Pons (tissue), 1 donor: ENCODE measurements at regions not wholly inside any gene's neighbourhood (a gene's known extent, or its start where the extent isn't known, plus 50 kb on each side); places are given as distances from the start of the nearest gene placed in this dataset.
A peak's percentile ranks its signal among the peaks of the same experiment; 100 is the strongest.
"Not testable (repeated sequence)": the region's sequence is repeated elsewhere in the genome, so short reads cannot be mapped to it uniquely, and the experiment has no call there.

ENCODE experiments used
- DNase-seq: peaks from one replicate; pipeline ENCODE4 v3.0.0-alpha.2; 2016; ENCODE audit warnings: low spot score

DNA sequence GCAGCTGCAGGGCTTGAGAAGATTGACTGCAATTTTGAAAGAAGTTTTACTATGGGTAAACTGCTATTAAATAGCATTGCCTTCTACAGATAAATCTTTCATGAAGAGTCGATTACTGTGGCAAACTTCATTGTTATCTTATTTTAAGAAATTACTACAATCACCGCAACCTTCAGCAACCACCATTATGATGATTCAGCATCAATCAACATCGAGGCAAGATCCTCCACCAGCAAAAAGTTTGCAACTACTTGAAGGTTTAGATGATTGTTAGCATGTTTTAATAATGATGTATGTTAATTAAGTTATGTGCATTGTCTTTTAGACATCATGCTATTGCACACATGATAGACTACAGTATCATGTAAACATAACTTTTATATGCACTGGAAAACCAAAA is 1511.0 kb downstream of the FSTL5 start:
- no peak for DNase-seq

DNA sequence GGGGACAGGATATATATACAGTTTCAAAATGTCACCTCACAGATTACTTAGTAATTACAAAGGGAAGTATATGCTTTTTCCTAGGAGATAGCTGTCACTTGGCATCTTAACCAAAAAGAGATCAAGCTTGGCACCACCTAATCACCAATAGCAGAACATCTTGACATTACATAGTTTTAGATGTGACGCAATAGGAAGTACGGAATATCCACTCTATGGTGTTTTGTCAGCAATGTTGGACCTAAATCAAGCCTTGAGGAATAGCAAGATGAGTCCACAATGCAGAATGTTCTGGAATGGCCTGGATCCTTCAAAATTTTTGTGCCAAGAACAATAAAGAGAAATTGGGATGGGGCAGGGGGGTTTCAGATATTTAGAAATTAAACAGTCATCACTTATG is 1488.2 kb downstream of the FSTL5 start:
- DNase-seq = no peak

DNA sequence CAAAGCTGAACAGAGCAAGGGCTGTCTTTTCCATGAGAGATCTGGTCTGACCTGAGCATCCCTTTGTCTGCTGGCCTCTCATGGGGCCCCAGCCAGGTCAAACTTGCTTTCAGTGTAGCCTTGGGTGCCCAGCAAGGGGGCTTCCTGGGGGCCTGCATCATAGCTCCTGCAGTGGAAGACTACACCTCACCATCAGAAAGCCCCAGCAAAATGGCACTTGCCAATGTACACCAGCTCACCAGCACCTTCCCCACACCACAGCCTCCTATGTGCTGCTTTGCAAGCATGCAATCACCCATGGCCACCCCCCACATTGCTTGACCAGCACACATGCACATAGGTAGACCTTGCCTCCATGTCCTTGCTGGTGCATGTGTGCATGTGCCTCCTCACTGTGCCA is 1478.1 kb downstream of the FSTL5 start:
- no peak for DNase-seq

DNA sequence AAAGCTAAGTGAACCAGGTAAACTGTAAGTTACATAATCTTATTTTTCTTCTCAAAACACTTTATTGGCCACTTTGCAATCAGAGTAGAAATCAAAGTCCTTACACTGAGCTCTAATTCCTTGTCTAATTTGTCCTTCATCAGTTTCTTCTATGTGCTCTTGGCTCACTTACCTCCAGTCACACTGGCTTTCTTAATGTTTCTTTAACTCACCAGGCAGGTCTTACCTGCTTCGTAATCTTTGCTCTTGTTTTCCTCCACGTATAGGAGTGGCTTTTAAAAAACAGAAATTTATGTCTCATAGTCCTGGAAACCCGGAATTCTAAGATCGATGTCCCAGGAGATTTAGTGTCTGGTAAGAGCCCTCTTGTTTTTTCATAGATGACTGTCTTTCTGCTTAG is 1462.1 kb downstream of the FSTL5 start:
- DNase-seq = no peak

DNA sequence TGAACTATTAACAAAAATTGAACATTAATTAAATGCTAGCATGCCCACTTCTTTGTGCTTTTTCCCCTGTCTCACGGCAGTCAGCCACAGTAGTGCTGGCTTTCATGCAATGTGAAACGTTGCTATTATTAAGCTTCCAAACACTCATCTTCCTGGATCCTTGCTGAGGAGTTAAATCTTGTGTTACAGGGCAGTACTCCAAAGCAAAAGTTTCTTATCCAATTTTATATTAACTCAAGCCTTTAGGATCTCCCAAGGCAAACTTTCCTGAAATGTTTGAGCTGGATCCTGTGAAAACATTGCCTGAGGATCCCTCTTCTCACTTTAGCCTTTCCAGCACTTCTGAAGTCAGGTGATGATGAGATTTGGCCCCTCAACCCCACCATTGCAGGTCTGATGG is 1454.8 kb downstream of the FSTL5 start:
- no peak for DNase-seq

DNA sequence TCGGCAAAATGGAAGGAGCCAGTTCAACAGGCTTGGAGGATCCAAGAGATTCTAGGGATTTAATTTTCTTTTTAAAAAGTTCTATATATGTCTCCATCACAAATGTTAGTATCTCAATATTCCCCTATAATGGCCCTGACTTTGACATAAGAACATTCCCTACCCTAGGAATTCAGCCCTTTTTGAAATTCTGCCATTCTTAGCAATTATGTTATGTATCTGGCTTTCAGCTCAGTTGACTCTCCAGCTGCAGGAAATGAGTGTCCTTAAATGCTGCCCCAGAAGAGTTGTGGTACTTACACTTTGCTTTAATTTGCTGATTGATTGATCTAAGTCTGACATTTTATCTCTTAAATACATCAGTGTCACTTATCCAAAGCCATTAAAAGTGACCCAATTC is 1454.3 kb downstream of the FSTL5 start:
- no peak for DNase-seq

DNA sequence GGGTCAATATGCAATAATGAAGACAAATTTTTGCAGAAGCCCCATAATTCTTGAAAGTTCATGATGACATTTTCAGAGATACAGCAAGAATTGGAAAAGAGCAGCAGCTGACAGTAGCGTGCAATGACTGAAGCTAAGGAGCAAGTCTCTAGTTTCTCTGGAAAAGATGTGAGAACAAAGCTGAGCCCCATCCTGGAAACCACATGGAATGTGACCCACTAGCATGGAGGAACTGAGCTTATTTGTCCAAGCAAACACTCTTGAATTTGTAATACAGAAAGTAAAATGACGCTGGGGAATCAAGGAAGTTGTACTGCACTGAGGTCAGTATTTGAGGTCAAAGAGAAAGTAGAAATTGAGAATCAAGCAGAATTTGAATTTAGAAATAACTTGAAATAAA is 1447.2 kb downstream of the FSTL5 start:
- DNase-seq = no peak

DNA sequence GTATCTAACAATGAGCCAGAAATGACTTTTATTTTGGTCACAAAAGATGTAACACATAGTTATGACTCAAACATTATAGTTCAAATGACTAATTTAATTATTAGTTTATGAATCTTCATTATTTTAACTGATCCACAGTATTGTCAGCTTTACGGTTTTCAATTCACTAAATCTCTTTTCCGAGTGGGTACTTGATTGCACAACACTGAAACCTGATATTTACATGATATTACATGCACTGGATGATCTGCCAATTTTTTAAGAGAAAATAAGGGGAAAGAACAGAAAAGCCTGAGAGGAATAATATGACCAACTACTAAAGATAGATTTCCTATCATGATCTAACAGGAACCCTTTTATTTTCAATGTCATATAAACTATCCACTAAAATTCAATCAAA is 1446.0 kb downstream of the FSTL5 start:
- no peak for DNase-seq

DNA sequence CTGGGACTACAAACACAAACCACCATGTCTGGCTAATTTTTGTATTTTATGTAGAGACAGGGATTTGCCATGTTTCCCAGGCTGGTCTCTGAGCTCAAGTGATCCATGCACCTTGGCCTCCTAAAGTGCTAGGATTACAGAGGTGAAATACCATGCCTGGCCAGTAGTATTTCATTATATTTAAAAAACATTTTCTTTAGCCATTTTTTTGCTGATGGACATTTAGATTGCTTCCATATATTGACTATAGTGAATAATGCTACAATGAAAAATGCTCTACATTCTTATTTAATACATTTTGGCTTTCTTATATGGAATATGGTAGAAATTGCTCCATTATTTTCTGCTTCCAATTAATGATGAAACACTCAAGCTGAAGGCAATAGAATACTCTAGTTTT is 1439.7 kb downstream of the FSTL5 start:
- no peak for DNase-seq

DNA sequence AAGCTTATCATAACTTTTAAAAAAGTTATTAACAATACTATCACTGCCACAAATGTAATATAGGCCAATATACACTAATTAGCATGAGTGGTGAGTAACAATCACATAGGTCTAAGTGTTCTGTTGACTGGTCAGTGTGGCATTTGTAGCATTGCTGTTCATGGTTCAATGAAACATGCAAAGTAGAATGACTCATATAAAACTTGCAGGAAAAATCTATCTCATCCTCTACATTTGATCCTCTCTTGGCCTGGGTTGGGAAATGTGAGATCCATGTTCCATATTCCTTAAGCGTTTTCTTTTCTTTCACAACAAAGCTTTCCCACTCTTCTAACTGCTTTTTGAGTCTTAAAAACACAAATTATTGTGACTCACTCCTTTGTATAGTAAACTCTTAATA is 1418.7 kb downstream of the FSTL5 start:
- DNase-seq = no peak

DNA sequence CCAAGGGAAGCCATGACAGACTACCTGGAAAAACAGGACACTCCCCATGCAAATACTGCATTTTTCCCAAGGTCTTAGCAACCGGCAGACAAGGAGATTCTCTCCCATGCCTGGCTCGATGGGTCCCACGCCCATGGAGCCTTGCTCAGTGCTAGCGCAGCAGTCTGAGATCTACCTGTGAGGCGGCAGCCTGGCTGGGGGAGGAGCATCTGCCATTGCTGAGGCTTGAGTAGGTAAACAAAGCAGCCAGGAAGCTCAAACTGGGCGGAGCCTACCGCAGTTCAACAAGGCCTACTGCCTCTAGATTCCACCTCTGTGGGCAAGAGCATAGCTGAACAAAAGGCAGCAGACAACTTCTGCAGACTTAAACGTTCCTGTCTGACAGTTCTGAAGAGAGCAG is 1417.2 kb downstream of the FSTL5 start:
- not testable (repeated sequence) for DNase-seq

DNA sequence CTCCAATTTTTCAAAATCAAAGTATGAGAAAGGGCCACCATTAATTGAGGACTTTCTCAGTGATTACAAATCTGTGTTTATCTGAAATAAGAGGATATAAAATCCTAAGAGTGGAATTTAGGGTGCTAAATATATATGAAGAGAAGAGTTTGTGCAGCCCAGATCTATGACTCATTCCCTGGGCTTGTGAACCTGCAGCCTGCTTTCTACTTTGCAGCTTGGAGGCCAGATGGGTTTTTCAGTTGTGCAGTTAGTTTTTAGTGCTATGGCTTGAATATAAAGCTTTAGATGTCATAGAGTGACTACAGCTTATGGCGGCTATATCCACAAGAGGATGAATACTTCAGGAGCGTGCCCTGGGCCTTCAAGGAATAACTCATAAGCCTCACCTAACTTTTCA is 1391.1 kb downstream of the FSTL5 start:
- peak; percentile 8 for DNase-seq

DNA sequence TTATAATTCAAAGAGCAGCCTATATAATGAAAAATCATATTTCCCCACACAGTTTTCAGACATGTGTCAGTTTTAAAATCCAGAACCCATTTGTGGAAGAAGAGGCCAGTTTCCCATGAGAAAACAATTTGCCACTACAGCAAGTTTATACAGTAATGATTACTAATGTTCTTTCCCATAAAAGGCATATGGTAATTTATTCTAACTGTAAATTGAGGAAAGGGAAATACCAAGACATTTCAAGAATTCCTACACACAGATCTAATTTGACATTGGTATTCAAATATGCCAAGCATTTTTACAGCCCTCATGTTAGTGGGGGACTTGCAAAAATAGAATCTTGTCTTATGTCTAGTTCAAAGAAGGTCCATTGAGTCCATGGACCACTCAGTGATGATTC is 1368.6 kb downstream of the FSTL5 start:
- DNase-seq = no peak

DNA sequence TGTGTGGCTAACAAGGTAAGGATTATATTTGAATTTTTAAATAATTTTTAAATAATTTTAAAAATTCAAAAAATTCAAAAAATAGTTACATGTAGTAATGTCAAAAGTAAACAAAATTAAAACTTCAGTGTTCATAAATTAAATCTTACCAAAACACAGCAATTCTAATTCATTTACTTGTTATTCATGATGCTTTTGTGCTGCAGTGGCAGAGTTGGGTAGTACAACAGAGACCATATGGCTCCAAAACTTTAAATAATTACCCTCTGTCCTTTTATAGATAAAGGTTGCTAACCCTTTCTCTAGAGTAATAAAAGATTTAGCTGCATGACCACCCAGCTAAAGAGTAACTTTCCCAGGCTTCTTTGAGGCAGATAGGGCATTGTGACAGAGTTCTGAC is 1355.6 kb downstream of the FSTL5 start:
- no peak for DNase-seq

DNA sequence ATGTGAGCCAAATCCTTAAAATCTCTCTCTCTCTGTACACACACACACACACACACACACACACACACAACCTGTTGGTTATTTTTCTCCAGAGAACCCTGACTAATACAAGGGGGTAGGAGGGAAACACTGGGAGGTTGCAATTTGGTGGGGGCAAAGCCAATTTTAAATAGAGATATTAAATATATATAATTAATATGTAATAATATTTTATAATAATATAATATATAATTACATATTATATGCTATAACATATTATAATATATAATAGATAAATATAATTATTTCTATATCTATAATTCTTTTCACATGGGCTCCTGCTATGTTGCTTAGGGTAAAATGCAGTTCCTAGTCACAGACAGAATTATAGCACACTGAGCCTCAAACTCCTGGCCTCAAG is 1354.2 kb downstream of the FSTL5 start:
- no peak for DNase-seq

DNA sequence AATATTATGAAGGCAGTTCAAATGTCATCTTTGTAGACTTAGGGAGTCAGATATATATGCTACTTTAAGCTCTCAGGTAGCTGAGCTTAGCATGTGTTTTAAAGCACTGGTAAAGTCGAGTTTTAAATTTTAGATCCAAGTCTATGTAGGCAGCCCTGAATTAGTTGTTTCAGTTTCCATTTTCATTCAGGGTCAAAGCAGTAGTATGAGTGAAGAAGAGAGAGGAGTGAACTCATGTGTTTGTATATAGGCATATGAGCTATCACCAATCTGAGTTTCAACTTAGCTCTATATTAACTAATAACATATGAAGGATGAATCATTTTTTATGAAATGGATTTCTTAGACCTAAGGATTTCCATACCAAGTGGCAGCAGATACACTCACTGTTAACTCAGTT is 1353.4 kb downstream of the FSTL5 start:
- no peak for DNase-seq

DNA sequence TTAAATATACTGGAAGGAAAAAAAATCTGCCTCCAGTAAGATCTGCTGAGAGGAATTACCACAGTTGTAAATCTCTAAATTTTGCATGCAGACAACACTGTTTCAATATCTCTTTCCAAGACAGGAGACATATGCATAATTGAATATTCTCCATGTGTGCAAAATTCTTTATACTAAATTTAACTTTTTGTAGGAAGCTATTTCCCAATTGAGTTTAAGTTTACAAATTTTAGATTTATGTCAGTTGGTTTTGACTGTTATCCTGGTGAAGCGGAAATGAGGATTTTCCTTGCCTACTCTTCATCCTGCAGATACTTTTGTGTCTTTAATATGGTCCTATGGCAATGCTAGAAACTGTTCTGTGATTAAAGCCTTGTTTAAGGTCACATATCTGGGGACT is 1352.9 kb downstream of the FSTL5 start:
- no peak for DNase-seq

DNA sequence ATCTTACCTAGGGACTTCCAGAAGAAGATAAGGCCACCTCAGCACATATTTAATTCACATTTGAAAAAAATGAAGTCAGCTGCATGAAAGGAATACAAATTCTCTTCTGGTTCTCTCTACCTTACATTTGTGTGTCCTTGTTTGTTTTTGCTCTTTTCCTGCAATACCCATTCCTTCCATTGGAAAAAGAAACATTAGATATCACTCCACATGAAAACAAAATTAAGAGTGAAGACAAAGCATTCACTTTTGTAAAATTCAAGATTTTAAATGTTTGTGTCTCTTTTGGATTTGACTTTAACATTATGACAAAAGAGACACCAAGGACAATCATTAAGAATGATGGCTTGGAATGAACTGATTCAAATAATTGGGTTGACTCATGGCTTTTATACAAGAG is 1351.8 kb downstream of the FSTL5 start:
- DNase-seq = no peak

DNA sequence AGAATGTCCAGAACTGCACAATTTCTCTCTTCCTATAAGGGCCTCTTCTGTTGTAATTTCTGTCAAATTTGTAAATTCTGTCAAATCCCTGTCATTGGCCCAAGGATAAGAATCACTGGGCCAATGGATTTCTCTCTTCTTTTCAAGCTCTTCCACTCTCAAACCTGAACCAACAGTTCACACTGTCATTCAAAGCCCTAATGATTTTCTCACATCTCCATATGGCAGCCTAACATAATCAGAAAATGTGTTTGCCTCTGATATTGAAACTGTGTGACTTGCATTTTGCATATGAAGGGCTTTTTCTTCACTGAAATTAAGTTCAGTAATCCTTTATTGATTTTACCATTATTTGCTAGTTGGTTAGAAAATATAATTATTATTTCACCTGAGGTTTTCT is 1349.1 kb downstream of the FSTL5 start:
- no peak for DNase-seq

DNA sequence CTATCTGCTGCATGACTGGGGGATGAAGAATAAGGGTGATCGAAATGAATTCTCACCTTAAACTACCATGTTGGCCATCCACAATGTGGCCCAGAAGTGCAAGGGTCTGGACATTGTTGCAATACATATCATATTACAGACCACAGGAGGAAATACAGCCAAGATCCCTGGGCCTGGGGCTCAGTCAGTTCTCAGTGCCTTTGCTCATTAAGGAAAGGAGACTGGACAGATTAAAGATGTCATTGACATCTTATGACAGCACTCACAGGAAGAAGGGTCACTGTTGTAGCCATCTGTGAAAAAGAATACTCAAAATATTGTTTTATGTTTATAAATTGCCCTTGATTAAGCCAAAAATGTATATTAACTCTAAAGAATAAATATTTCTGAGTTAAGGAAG is 1345.2 kb downstream of the FSTL5 start:
- no peak for DNase-seq

DNA sequence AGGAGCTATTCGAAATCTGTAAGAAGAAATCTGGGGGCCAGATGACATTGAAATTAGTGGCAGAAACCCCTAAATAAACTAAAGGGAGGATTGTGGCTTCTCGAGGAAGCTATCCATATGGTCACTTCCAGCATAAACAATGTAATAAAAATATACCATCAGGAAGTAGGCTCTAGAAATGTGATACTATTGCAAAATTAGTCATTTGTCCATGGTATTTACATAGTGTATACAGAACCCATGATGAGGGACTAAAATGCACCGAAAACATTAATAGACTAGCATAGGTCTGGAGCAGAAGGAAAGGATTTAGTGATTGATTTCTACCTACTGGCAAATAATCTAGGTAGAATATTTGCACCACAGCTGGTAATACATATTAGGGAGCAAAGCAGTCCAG is 1344.0 kb downstream of the FSTL5 start:
- DNase-seq = no peak

DNA sequence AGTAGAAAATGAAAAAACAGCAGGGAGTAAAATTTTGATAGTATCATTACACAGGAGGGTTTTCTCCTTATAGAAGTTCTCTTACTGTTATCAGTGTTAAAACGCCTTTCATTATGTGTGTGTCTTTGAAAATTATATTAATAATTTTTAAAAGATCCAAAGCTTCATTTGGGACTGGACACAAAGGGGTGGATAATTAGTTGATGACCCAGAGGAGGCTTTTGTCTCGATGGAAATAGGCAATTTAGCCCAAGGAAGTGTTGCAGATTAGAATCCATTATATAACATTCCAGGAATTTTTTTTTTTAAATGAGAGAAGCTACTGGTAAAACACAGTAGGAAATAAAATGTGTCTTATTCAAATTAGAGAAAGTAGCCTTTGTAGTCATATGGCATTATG is 1339.3 kb downstream of the FSTL5 start:
- DNase-seq = no peak

DNA sequence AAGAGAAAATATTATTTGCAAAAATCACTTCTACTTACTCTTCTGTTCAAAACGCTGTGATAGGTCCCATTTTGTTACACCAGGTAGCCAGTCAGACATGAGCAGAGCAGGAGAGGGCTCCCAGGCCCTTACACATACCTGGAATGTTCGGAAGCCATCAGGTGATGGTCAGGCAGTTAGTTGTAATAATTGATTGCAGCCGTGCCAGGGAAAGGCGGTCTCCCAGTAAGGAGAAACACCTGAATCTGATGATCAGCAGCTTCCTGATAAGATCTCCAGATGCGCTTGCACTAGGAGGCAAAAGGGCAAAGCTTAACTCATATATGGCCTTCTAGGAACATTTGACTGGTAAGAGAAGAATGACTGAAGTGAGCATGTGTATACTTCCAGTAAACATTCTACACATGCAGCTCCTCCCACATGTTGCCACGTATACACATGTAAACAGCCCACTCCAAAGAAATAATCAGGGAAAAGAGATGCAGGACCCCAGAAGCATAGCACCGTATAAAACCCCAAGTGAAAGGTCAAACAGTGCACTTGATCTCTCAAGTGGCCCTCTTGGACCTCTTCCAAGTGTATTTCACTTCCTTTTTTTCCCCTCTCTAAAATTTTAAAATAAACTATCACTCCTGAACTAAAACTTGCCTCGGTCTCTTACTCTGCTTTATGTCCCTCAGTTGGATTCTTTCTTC is 1338.0 kb downstream of the FSTL5 start:
- no peak for DNase-seq

DNA sequence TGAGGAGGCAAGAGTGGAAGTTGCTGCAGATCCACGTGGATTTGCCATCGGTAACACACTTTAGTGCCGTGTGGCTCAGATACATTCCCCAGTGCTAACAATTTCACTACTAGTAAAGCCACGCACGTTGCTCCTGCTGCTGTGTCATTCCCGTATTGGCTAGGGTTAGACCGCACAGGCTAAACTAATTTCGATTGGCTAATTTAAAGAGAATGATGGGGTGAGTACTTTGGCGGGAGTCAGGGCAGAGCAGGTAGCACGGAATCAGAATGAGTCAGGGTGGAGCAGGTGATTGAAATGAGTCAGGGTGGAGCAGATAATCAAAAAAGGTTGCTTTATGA is 1337.5 kb downstream of the FSTL5 start:
- DNase-seq = no peak
